HG02759 (cell line): ENCODE measurements at regions not wholly inside any gene's neighbourhood (a gene's known extent, or its start where the extent isn't known, plus 50 kb on each side); places are given as distances from the start of the nearest gene placed in this dataset.

Source experiments
- ATAC-seq: cut with Tn5 transposase; IDR thresholded peaks from one replicate; pipeline ENCODE4 v1.9.1; 2021; ENCODE audit warnings: mild to moderate bottlenecking, moderate library complexity; ENCODE audit not compliant: unreplicated experiment

DNA sequence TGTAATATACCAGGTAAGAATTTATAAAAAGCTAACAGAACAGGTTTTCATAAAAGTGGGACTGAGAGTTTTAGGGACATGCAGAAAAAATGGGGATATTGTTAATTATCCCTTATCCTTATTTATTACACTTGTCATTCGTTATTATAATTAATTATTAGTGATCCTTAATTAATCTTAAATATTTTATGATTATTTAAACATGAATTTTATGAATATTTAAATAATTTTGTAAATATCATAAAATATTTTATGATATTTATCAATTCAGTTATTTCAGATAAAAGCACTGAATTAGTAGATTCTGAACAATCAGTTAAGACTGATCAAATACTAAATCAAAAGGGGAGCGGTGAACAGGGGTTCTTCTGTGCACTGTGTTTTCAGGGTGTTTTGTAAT lies 300.1 kb downstream of the PAX1 start:
- no peak for ATAC-seq

DNA sequence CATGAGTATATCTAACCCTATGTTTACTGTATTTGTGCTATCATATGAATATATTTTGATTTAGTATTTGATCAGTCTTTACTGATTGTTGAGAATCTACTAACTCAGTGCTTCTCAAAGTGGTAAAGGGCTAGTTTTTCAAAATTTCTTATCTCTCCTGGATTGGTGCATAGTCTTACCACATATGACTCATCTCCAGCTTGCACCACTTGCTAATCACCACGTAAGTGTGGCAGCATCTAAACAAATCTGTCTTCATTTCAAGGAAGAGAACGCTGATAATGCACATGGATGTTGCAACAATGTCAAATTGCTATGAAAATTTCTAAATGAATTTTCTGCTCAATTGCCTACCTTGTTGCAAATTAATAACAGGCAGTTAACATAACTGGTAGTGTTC lies 299.5 kb downstream of the PAX1 start:
- no peak for ATAC-seq

DNA sequence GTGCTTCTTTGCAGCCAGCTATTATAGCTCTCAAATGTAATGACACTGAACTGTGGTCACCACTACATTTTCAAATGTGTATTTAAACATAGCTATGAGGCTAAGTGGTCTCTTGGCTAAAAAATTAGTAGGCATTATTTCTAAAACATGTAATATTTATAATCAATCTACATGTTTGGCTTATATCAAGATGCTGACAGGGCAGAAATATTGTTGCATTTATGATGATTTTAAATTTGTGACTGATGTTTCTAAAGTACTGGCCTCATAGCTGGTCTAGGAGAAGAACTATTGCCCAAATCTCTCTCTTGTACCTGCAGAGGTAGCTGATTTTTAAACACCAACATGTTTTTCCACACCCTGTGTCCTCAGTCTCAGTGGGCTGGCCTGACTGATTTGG lies 298.2 kb downstream of the PAX1 start:
- no peak for ATAC-seq

DNA sequence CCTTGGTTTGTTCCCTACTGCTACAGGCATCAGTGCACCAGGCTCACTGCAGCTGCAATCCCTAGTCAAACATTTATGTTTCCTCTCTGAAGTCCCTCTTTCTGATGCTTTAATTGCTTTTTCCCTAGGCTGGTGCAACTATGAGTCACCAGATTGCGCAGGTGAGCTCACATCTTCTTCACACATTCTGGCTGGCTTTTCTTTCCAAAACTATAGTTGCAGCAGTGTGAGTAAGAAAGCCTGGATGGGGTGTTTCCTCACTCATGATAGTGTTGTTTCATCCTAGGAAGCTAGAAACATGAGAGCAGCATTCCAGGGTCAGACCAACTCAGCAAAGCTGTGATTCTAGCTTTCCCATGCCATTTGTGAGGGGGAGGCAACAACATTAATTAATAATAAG lies 296.4 kb downstream of the PAX1 start:
- no peak for ATAC-seq

DNA sequence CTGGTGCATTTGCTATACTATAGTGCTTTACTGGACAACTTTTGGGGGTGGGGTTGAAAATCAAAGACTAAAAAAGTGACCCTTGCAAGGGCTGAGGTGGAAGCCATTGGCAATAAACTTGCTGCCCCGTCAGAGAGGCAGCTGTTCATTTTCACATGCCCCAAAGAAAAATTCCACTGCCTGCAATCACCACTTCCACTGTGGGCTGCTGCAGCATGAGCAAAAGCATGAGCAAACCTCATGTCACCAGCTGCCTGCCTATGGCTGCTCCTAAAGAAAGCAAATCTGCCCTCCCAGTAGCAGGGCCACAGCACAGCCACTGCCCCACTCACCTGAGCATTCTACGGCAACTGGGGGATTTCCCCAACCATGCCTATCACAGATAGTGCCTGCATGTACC lies 290.0 kb downstream of the PAX1 start:
- ATAC-seq: no peak

DNA sequence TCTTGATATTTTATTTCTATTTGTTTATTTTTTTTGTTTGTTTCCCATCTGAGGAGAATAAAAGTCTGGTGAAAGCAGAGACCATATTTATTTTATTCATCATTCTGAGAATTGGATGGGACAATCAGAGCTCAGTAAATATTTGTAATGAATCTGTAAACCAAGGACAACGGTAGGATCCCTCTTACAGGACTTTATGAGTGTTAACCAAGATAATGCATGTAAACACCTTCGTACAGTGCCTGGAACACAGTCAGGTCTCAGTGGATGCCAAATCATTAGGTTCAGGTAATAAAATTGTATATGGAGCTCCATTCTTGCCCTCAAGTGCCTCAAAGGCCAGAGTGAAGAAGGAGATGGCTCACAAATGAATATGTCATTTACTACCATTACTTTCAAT lies 288.7 kb downstream of the PAX1 start:
- no peak for ATAC-seq

DNA sequence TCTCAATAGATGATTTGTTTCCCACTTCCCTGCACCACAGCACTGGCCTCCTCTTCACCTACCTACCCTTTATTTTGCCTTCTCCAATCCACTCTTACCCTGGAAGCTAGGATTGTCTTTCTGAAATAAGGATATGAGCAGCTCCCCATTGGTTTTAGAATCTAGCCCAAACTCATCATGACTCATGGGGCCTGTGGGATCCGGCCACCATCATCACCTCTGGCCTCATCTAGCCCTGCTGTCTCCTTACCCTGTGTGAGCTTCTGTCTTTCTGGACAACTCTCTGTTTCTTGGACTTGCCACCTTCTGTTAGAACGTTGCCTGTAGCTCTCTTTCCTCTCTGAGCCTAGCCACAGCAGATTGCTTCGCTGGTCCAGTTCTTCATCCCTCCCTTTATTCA lies 277.1 kb downstream of the PAX1 start:
- no peak for ATAC-seq

DNA sequence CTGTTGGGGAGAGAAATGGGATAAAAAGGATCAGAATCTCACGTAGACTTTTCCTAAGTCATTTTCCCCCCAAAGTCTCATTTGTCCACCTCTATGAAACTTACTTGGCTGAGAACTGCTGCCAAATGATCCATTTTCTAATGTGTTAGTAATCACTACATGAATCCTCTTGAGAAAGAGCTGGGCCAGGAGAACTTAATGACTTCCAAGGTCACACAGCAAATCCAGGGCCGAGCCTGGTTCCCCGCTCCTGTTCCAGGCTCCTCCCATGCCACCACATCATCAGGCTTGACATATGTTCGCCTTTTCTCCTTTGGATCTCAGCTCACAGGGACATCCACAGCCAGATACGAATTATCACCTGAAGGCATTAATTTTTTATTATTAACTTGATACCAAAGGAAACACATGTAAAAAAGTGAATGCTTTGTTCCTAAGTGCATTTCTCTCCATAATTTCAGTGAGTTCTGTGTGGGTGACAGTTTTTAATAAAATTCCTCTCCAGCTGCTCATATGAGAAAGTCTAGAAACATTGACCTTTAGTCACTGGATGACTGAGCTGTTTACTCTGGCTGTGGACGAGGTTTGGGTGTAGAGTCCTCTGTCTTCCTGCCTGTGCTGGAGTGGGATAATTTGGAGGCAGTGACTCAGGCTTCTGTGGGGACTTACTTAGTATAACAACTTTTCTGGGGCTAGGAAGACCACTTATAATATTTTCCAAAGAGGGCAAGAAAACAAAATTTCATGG lies 276.3 kb downstream of the PAX1 start:
- ATAC-seq: no peak

DNA sequence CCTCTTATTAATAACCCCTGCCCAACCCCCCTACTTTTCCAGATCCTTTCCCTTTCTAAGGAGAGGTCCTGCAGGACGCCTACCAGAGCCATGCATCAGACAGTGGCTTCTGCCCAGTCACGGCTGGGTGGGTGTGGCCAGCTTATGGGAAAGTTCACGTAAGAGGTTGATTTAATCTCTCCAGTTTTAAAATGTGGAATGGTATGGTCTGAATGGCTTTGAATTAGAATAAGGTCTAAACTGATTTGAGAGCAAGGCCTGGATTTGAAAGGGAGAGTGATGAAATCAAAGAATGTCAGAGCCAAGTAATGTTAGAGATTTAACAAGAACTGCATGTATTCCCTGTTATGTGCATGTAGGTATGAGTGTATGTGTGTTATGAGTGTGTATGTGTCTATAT lies 275.7 kb downstream of the PAX1 start:
- no peak for ATAC-seq

DNA sequence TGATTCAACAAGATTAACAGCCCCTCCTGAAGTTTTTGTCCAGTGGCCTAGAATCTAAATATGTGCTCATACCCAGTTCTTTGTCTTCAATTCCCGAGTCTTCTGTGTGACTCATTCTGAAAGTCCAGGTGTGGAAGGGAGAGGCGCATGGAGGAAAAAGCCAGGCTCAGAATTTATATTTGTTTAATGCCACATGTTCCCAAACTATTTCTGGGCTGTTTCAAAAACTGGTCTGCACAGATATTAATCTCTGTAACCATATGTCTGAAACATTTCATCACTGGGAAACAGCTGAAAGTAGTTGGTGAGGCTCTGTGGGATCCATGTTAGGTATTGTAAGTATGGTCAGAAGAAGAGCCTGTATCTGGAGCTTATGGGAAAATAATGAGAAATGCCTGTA lies 266.0 kb downstream of the PAX1 start:
- ATAC-seq: no peak

DNA sequence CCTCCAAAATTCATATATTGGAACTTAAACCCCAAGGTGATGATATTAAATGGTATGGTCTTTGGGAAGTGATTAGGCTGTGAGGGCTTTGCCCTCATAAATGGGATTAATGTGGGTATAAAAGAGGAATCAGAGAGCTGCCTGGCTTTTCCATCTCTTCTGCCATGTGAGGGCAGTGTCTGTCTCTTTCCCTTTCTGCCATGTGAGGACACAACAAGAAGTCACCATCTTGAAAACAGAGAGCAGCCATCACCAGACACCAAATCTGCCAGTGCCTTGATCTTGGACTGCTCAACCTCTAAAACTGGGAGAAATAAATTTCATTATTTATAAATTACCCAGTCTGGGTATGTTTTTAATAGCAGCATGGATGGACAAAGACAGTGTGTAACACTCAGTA lies 263.0 kb downstream of the PAX1 start:
- ATAC-seq: no peak

DNA sequence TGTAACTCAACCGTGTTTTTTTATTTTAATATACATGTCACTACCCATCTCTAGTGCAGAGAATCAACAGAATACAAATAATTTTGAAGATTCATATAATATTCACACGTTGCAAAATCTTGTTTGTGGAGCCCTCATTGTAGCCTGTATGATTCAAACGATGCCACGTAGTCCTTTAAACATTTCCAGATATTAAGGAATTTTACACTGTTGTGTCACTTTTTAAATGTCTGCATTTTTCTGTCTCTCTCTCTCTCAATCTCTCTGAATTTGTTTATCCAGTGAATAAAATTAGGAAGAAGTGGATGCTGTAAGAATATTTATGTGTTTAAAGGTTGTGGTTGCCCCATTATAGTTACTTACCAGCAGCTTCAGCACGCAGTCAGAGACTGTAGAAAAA lies 262.0 kb downstream of the PAX1 start:
- no peak for ATAC-seq

DNA sequence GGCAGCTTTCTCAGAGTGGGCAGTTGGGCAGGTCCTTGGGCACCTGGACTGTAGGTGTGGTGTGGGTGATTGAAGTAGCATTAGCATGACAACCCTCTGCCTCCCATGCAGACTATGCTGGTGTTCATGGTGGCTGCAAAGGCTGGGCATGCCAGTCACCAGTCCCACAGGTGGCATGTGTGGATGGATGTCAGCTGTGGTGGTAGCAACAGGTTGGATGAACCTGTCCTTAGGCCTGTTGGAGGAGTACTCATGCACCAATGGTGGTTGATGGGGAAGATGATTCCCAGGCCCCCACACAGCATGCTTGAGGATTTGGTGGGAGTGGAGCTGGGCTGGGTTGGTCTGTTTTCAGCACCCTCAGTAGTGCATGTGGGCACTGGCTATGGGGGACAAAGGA lies 251.1 kb downstream of the PAX1 start:
- ATAC-seq: no peak

DNA sequence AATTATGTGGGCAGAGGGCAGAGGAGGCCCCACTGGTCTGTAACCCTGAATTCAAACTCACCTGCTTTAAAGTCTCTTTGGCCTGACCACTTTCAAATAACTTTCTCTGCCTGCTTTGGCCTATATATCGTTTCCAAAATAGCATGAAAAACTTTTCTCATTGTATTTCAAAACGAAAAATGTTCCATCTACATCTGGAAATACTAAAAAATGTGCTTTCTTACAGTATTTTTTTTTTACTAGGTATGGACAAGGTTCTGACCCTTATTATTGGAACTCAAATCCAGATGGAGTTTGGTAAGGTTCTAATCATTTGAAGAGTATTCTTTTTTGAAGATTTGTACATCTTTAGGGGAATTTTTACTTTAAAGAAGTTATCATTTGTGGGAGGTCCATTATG lies 241.9 kb downstream of the PAX1 start:
- ATAC-seq: no peak

DNA sequence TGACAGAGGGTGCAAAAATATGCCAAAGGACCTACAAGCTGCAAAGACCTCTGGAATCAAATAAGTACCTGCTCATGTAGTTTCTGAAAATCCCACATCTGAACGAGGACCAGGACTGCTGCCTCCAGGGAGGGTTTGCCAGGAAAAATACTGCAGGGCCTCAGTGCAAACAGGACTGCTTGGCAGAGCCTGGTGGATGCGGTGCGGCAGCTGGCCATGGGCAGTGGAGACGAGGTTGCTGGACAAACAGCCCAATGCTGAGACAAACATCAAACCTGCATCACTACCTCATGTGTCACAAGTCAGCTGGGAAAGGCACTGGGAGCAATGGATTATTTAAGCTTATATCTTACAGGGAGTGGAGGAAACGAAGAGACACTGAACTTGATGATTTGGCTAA lies 238.8 kb downstream of the PAX1 start:
- ATAC-seq: no peak

DNA sequence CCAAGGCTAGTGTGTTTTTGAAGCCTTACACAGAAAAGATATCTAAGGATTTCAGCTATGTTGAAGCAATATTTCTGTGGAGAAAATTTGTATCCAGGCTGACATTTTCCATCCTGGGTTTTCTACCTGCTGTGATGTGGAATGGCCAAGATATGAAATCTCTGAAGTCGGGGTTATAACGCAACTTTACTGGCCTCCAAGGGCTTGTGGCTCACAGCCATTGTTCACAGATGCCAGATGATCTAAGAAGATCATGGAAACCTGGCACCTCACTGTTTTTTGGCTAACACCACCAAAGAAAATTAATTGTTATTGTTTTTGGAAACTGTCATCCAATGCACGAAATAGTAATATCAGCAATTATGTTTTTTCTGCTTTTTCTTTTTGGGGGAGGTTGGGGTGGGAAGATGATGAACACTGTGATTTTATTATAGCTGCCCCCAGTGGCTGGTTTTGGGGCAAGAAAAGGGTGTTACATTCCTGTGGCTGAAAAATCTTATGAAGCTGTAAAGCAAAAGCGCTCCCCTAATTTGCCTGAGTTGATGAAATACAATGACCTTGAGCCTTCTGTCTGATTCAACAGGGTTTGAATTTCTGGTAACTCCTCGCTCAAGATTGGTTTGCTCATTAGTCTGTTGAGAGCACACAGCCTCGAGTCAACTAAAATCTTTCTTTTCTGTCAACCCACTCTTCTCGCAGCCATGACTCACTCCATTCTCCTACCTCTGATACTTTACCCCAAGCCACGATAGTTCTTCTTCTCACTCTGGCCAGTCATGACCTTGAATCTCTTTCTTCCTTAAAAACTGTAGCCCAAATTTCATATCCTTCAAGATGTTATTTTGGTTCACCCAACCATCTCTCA lies 236.7 kb downstream of the PAX1 start:
- no peak for ATAC-seq

DNA sequence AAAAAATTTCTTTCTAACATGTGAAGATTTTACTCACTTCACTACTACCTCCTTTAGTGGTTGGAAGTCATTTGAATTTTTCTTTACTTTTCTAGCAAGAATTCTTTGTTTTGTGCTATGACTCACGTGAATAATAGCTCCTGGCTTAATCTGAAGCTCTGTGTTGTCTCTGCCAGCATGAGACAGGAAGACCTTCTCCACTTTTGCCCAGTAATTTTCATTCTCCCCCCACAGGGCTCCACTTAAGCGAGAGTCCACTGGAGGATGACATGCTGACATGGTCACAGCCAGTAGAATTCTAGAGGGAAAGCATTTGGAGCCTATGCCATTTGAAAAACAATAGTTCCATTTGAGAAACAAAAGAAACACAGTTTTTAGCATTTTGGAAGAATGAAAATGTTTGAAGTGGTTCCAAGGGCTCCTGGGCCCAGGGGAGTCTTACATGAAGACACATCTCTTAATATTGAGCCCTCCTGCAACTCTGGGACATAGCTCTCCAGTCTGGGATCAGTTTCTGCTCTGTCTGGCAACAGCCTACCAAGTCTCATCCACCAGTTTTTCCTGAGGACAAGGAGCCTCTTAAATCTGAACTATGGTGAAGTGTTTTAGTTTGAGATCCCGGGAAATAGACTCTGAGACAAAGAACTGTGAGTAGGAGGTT lies 231.4 kb downstream of the PAX1 start:
- no peak for ATAC-seq

DNA sequence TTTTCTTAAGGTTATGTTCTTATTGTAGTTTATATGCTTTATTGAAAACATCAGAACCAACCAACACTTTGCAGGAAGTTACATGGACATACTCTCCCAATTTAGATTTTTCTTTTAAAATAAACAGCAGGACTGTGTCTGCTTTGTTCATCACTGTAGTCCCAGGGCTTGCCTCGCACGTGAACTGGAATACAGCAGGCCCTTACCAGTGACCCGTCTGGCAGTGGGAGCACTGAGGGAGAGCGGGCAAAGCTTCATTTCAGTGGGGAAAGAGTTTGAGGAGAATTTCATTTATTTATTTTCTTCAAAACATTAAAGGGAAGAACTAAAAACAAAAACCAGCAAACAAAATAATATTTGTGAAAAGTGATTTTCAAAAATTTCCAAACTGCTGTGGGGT lies 230.8 kb downstream of the PAX1 start:
- ATAC-seq: no peak

DNA sequence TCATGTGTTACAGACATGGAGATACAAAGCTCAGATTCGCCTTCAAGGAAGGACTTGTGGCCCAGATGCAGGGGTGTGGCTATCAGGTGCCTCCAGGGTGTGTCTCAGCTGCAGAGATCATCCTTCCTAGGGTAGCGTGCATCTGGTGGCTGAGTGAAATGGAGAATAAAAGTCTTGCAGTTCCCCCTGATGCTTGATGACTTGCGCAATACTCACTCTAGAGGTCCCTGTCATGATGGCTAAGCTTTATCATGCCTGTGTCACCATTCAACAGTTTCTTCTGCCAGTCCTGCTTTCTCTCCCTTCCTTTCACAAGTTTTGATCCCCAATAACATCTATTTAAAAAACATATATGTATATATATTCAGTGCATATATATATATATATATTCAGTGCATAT lies 228.1 kb downstream of the PAX1 start:
- ATAC-seq: no peak

DNA sequence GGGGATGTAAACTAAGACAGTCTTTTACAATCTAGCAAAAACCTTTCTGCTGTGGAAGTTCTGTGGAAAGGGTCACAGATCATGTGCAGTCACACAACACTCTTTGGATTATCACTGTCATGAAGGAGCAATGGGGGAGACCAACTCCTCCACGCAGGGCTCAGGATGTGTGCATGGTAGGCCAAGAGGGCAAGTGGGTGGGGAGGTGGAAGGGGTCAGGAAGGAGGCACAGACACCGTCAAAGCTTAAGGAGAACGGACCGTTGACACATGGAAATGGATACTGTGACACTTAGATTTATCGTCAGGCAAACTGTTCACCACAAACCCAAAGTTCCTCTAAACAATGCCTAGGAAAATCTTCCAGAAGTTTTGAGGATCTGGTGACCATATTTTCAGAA lies 215.8 kb downstream of the PAX1 start:
- no peak for ATAC-seq

DNA sequence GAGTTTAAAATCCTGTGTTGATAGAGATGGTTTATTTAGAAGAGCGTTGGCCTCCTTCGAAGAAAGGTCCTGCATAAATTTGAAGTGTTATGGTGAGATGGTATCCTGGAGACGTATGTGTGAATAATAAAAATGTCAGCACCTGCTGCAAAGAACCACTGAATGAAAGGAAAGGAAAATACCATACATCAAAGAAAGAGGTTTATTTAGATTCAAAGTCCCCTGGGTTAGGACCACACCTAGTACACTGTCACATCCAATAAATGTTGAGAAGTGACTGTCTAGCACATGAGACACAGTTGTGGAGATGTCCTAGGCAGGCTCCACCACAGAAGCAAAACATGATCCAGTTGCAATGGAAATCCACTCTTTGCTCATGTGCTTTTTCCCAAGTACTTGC lies 214.7 kb downstream of the PAX1 start:
- no peak for ATAC-seq

DNA sequence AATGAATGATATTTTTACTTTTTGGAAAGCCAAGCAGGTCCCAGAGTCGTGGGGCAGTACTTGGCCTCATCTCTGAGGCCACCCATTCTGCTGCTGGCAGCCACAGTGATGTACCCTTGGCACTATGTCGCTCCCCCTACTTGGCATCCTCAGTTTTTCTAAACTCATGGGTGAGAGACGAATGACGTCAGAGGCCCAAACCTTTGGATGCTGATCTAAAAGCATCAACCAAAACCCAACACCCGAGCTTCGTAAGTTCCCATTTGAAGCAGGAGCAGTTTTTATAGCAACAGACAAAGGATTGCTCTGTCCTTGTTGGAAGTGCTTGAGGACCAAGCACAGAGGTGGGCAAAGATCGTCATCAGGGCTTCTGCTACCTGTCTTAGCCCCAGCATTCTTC lies 212.9 kb downstream of the PAX1 start:
- ATAC-seq: no peak
